Rectal smooth muscle tissue (tissue), 1 donor: ENCODE measurements at regions not wholly inside any gene's neighbourhood (a gene's known extent, or its start where the extent isn't known, plus 50 kb on each side); places are given as distances from the start of the nearest gene placed in this dataset.

ENCODE experiments used
- H3K27ac ChIP-seq: one replicate; pipeline ENCODE4 v1.7.0; 2013; ENCODE audit warnings: low read depth, low read length, inconsistent platforms
- H3K27me3 ChIP-seq: one replicate; pipeline ENCODE4 v1.7.0; 2013; ENCODE audit warnings: low read length; ENCODE audit not compliant: control insufficient read depth, insufficient read depth
- H3K36me3 ChIP-seq: one replicate; pipeline ENCODE4 v1.7.0; 2013; ENCODE audit warnings: low read length; ENCODE audit not compliant: control insufficient read depth, insufficient read depth
- H3K4me1 ChIP-seq: one replicate; pipeline ENCODE4 v1.7.0; 2013; ENCODE audit warnings: low read length; ENCODE audit not compliant: control insufficient read depth, insufficient read depth
- H3K4me3 ChIP-seq: one replicate; pipeline ENCODE4 v1.7.0; 2013; ENCODE audit warnings: low read length
- H3K9ac ChIP-seq: one replicate; pipeline ENCODE4 v1.7.0; 2013; ENCODE audit warnings: low read length

- Histone ChIP-seq H3K36me3 (no peaks in the 10 kb centered on the region), H3K27ac (no peak overlapping the region), H3K4me1 (no peaks in the 10 kb centered on the region), H3K9ac (no peak overlapping the region), H3K4me3 (no peak overlapping the region), H3K27me3 (no peaks in the 10 kb centered on the region)
These were observed 187.4 kb upstream of the JARID2 start for GRCh38 chr6:15058200-15059061.

GRCh38 chr6:15061180-15061641, 184.7 kb upstream of the JARID2 start:
- Histone ChIP-seq H3K27me3 (no peaks in the 10 kb centered on the region), H3K27ac (no peak overlapping the region)

GRCh38 chr6:15061908-15062515, 183.9 kb upstream of the JARID2 start:
- H3K27ac ChIP-seq: no peak overlapping the region
- no peaks in the 10 kb centered on the region for H3K36me3 ChIP-seq
- no peaks in the 10 kb centered on the region for H3K4me1 ChIP-seq
- H3K9ac ChIP-seq: no peak overlapping the region
- H3K4me3 ChIP-seq: no peak overlapping the region
- no peaks in the 10 kb centered on the region for H3K27me3 ChIP-seq

More at GRCh38 chr6:15061180-15061641, 184.7 kb upstream of the JARID2 start:
- no peaks in the 10 kb centered on the region for H3K36me3 ChIP-seq
- no peak overlapping the region for H3K4me3 ChIP-seq
- H3K9ac ChIP-seq: no peak overlapping the region
- H3K4me1 ChIP-seq: no peaks in the 10 kb centered on the region

- no peaks in the 10 kb centered on the region for H3K36me3 ChIP-seq
- H3K4me1 ChIP-seq: no peaks in the 10 kb centered on the region
- H3K9ac ChIP-seq: no peak overlapping the region
- H3K4me3 ChIP-seq: no peak overlapping the region
- H3K27ac ChIP-seq: no peak overlapping the region
- H3K27me3 ChIP-seq: no peaks in the 10 kb centered on the region
These were observed 183.2 kb upstream of the JARID2 start for GRCh38 chr6:15062516-15063252.

GRCh38 chr6:15063253-15063853, 182.5 kb upstream of the JARID2 start:
- Histone ChIP-seq H3K9ac (no peak overlapping the region), H3K36me3 (no peaks in the 10 kb centered on the region), H3K27ac (no peak overlapping the region), H3K4me1 (no peaks in the 10 kb centered on the region), H3K4me3 (no peak overlapping the region), H3K27me3 (no peaks in the 10 kb centered on the region)

- H3K4me1 ChIP-seq: no peaks in the 10 kb centered on the region
- H3K27me3 ChIP-seq: no peaks in the 10 kb centered on the region
- no peak overlapping the region for H3K9ac ChIP-seq
- H3K36me3 ChIP-seq: no peaks in the 10 kb centered on the region
- H3K4me3 ChIP-seq: no peak overlapping the region
- H3K27ac ChIP-seq: no peak overlapping the region
These were observed 180.4 kb upstream of the JARID2 start for GRCh38 chr6:15065261-15065989.

GRCh38 chr6:15066089-15066758, 179.6 kb upstream of the JARID2 start:
- Histone ChIP-seq H3K36me3 (no peaks in the 10 kb centered on the region), H3K27me3 (no peaks in the 10 kb centered on the region), H3K9ac (no peak overlapping the region), H3K27ac (no peak overlapping the region), H3K4me1 (no peaks in the 10 kb centered on the region), H3K4me3 (no peak overlapping the region)

GRCh38 chr6:15073344-15073789, 172.5 kb upstream of the JARID2 start:
- no peaks in the 10 kb centered on the region for H3K27me3 ChIP-seq
- H3K36me3 ChIP-seq: no peaks in the 10 kb centered on the region
- H3K9ac ChIP-seq: no peak overlapping the region
- H3K4me1 ChIP-seq: no peaks in the 10 kb centered on the region
- no peak overlapping the region for H3K4me3 ChIP-seq
- H3K27ac ChIP-seq: no peak overlapping the region

GRCh38 chr6:15073883-15074465, 171.9 kb upstream of the JARID2 start:
- Histone ChIP-seq H3K4me3 (no peak overlapping the region), H3K9ac (no peak overlapping the region), H3K27ac (no peak overlapping the region), H3K27me3 (no peaks in the 10 kb centered on the region), H3K4me1 (no peaks in the 10 kb centered on the region), H3K36me3 (no peaks in the 10 kb centered on the region)

GRCh38 chr6:15074806-15075205, 171.1 kb upstream of the JARID2 start:
- no peaks in the 10 kb centered on the region for H3K4me1 ChIP-seq
- H3K27me3 ChIP-seq: no peaks in the 10 kb centered on the region
- no peak overlapping the region for H3K4me3 ChIP-seq
- no peak overlapping the region for H3K27ac ChIP-seq
- no peaks in the 10 kb centered on the region for H3K36me3 ChIP-seq
- no peak overlapping the region for H3K9ac ChIP-seq

- H3K4me3 ChIP-seq: no peak overlapping the region
- no peaks in the 10 kb centered on the region for H3K36me3 ChIP-seq
- H3K4me1 ChIP-seq: no peaks in the 10 kb centered on the region
- H3K9ac ChIP-seq: no peak overlapping the region
- H3K27ac ChIP-seq: no peak overlapping the region
- H3K27me3 ChIP-seq: no peaks in the 10 kb centered on the region
These were observed 169.3 kb upstream of the JARID2 start for GRCh38 chr6:15076565-15076964.
